ENCODE measurements at regions not wholly inside any gene's neighbourhood (a gene's known extent, or its start where the extent isn't known, plus 50 kb on each side); places are given as distances from the start of the nearest gene placed in this dataset.

DNA sequence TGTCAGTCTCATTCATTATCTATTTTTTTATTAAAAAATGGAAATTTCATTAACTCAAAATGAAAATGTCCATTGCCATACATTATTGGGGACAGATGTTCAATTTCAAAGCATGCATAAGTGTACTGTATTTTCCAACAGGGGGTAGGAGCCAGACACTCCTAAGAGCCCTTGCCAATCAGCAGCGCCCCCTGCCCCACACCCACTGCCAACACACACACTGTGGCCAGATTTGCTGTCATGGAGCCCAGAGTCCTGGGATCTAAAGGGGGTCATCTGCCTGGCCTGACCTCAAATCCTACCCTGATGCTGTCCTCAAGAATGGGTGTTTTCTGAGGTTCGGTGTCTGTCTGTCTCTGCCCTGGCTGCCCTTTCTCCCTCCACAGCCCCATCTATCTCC, 162.2 kb upstream of the TWIST2 start:
- TF ChIP-seq JUND (IDR thresholded peaks at IDR 0.05): no peak
- no peak for TF ChIP-seq RAD21 (IDR thresholded peaks at IDR 0.05)
- TF ChIP-seq, protein P1, sequence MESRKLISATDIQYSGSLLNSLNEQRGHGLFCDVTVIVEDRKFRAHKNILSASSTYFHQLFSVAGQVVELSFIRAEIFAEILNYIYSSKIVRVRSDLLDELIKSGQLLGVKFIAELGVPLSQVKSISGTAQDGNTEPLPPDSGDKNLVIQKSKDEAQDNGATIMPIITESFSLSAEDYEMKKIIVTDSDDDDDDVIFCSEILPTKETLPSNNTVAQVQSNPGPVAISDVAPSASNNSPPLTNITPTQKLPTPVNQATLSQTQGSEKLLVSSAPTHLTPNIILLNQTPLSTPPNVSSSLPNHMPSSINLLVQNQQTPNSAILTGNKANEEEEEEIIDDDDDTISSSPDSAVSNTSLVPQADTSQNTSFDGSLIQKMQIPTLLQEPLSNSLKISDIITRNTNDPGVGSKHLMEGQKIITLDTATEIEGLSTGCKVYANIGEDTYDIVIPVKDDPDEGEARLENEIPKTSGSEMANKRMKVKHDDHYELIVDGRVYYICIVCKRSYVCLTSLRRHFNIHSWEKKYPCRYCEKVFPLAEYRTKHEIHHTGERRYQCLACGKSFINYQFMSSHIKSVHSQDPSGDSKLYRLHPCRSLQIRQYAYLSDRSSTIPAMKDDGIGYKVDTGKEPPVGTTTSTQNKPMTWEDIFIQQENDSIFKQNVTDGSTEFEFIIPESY (IDR thresholded peaks at IDR 0.05): no peak
- TF ChIP-seq, protein P2, sequence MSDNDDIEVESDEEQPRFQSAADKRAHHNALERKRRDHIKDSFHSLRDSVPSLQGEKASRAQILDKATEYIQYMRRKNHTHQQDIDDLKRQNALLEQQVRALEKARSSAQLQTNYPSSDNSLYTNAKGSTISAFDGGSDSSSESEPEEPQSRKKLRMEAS (IDR thresholded peaks at IDR 0.05): no peak
- TF ChIP-seq, protein P3, sequence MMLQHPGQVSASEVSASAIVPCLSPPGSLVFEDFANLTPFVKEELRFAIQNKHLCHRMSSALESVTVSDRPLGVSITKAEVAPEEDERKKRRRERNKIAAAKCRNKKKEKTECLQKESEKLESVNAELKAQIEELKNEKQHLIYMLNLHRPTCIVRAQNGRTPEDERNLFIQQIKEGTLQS (IDR thresholded peaks at IDR 0.05): no peak
- no peak for TF ChIP-seq YY1 (IDR thresholded peaks at IDR 0.05)
- no peak for TF ChIP-seq FOXA2 (IDR thresholded peaks at IDR 0.05)
- TF ChIP-seq EGR1 (IDR thresholded peaks at IDR 0.05; ENCODE audit: low read depth in 2 of 2): no peak
- no peak for TF ChIP-seq FOXA1 (IDR thresholded peaks at IDR 0.05)
- no peak for TF ChIP-seq SP1 (IDR thresholded peaks at IDR 0.05)
- TF ChIP-seq, protein P4, sequence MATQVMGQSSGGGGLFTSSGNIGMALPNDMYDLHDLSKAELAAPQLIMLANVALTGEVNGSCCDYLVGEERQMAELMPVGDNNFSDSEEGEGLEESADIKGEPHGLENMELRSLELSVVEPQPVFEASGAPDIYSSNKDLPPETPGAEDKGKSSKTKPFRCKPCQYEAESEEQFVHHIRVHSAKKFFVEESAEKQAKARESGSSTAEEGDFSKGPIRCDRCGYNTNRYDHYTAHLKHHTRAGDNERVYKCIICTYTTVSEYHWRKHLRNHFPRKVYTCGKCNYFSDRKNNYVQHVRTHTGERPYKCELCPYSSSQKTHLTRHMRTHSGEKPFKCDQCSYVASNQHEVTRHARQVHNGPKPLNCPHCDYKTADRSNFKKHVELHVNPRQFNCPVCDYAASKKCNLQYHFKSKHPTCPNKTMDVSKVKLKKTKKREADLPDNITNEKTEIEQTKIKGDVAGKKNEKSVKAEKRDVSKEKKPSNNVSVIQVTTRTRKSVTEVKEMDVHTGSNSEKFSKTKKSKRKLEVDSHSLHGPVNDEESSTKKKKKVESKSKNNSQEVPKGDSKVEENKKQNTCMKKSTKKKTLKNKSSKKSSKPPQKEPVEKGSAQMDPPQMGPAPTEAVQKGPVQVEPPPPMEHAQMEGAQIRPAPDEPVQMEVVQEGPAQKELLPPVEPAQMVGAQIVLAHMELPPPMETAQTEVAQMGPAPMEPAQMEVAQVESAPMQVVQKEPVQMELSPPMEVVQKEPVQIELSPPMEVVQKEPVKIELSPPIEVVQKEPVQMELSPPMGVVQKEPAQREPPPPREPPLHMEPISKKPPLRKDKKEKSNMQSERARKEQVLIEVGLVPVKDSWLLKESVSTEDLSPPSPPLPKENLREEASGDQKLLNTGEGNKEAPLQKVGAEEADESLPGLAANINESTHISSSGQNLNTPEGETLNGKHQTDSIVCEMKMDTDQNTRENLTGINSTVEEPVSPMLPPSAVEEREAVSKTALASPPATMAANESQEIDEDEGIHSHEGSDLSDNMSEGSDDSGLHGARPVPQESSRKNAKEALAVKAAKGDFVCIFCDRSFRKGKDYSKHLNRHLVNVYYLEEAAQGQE (IDR thresholded peaks at IDR 0.05): no peak
- TF ChIP-seq GABPA (IDR thresholded peaks at IDR 0.05 in 1 of 2, conservative IDR thresholded peaks at IDR 0.05 in 1 of 2): no peak
- TF ChIP-seq HNF4G (IDR thresholded peaks at IDR 0.05): no peak
- Histone ChIP-seq H3K9me3 (ENCODE audit: control insufficient read depth in 4 of 4, low read length in 3 of 4) (peaks cover 0 to 5% (median 1%) of the 10 kb centered on the region in 4 donors), H3K4me1 (ENCODE audit: control insufficient read depth in 4 of 4, insufficient read depth in 4 of 4, low read length in 3 of 4) (no peaks in the 10 kb centered on the region), H3K9ac (ENCODE audit: low read depth in 1 of 2, low read length in 2 of 2) (no peak overlapping the region), H3K4me3 (ENCODE audit: low read depth in 1 of 3, low read length in 3 of 3) (no peak overlapping the region), H3K27ac (ENCODE audit: low read depth in 1 of 2, low read length in 2 of 2) (no peak overlapping the region), H3K27me3 (ENCODE audit: control insufficient read depth in 4 of 4, insufficient read depth in 4 of 4, low read length in 3 of 4) (no peaks in the 10 kb centered on the region), H3K36me3 (ENCODE audit: control insufficient read depth in 4 of 4, insufficient read depth in 3 of 4, low read depth in 1 of 4, low read length in 3 of 4) (no peaks in the 10 kb centered on the region)
- WGBS: 81% methylated on average over 2 of the region's 2 CpGs
- no peak for DNase-seq (ENCODE audit: low spot score)

DNA sequence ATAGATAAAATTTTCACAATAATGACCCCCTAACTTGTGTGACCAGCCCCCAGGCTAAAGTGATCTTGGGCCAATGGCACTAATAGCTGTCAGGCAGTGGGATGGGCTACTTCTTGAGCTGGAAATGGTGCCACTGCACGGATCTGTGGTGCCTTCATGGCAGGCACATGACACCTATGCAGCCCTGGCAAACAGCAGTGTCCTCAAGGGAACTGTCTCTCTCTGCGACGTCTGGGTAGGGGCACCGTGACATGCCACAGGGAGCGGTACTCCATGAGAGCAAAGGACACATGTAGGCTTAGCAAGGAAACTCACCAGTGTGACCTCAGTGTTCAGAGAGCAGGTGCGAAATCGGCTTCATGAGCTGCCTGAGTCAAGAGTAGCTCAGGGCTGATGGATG, 161.7 kb upstream of the TWIST2 start:
- Histone ChIP-seq H3K4me1 (ENCODE audit: control insufficient read depth in 4 of 4, insufficient read depth in 4 of 4, low read length in 3 of 4) (no peaks in the 10 kb centered on the region), H3K27ac (ENCODE audit: low read depth in 1 of 2, low read length in 2 of 2) (no peak overlapping the region), H3K4me3 (ENCODE audit: low read depth in 1 of 3, low read length in 3 of 3) (no peak overlapping the region), H3K9ac (ENCODE audit: low read depth in 1 of 2, low read length in 2 of 2) (no peak overlapping the region), H3K9me3 (ENCODE audit: control insufficient read depth in 4 of 4, low read length in 3 of 4) (peaks cover 0 to 5% (median 1%) of the 10 kb centered on the region in 4 donors), H3K36me3 (ENCODE audit: control insufficient read depth in 4 of 4, insufficient read depth in 3 of 4, low read depth in 1 of 4, low read length in 3 of 4) (no peaks in the 10 kb centered on the region), H3K27me3 (ENCODE audit: control insufficient read depth in 4 of 4, insufficient read depth in 4 of 4, low read length in 3 of 4) (no peaks in the 10 kb centered on the region)
- DNase-seq (ENCODE audit: low spot score): no peak
- 93% methylated on average over 7 of the region's 7 CpGs for WGBS
- TF ChIP-seq NR2F2 (IDR thresholded peaks at IDR 0.05) (no peak), SP1 (IDR thresholded peaks at IDR 0.05) (no peak), YY1 (IDR thresholded peaks at IDR 0.05) (no peak), TAF1 (conservative IDR thresholded peaks at IDR 0.05) (no peak), GABPA (IDR thresholded peaks at IDR 0.05 in 1 of 2, conservative IDR thresholded peaks at IDR 0.05 in 1 of 2) (no peak), HNF4G (IDR thresholded peaks at IDR 0.05) (no peak), RAD21 (IDR thresholded peaks at IDR 0.05) (no peak), FOXA1 (IDR thresholded peaks at IDR 0.05) (no peak), HNF4A (conservative IDR thresholded peaks at IDR 0.05) (no peak)
- TF ChIP-seq, protein P5, sequence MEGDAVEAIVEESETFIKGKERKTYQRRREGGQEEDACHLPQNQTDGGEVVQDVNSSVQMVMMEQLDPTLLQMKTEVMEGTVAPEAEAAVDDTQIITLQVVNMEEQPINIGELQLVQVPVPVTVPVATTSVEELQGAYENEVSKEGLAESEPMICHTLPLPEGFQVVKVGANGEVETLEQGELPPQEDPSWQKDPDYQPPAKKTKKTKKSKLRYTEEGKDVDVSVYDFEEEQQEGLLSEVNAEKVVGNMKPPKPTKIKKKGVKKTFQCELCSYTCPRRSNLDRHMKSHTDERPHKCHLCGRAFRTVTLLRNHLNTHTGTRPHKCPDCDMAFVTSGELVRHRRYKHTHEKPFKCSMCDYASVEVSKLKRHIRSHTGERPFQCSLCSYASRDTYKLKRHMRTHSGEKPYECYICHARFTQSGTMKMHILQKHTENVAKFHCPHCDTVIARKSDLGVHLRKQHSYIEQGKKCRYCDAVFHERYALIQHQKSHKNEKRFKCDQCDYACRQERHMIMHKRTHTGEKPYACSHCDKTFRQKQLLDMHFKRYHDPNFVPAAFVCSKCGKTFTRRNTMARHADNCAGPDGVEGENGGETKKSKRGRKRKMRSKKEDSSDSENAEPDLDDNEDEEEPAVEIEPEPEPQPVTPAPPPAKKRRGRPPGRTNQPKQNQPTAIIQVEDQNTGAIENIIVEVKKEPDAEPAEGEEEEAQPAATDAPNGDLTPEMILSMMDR (IDR thresholded peaks at IDR 0.05; ENCODE audit: low read depth, low read length, missing input control): no peak
- TF ChIP-seq, protein P3 (IDR thresholded peaks at IDR 0.05): no peak
- TF ChIP-seq, protein P1 (IDR thresholded peaks at IDR 0.05): no peak
- TF ChIP-seq, protein P2 (IDR thresholded peaks at IDR 0.05): no peak
- TF ChIP-seq, protein P4 (IDR thresholded peaks at IDR 0.05): no peak
